ENCODE measurements at regions not wholly inside any gene's neighbourhood (a gene's known extent, or its start where the extent isn't known, plus 50 kb on each side); places are given as distances from the start of the nearest gene placed in this dataset.

DNA sequence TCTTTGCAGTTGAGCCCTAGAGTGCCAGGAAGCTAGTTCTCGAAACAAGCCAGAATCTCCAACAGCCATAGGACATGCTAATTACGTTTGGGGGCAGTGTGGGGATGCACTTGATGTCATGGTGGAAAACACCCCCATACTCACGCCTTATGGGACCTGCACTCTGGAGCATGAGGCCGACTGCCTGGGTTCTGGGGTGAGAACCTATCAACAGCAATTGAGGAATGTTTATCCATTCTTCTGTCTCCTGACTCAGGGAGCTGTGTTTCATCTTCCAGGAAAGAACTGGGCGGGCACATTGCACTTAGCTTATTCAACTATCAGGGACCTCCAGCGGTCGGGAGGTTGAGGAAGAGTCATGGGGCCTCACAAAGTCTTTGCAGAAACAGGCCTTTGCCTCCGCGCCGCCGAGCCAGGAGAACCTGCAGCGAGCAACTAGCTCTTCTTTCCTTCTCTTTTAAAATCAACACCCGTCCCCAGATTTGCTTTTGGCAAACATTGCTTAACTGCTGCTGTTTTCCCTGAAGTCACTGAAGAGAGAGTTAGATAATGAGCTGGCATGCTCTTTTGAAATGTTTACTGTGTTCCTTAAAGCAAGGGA is 226.1 kb upstream of the DIO3 start:
- no peak for FAIRE-seq

DNA sequence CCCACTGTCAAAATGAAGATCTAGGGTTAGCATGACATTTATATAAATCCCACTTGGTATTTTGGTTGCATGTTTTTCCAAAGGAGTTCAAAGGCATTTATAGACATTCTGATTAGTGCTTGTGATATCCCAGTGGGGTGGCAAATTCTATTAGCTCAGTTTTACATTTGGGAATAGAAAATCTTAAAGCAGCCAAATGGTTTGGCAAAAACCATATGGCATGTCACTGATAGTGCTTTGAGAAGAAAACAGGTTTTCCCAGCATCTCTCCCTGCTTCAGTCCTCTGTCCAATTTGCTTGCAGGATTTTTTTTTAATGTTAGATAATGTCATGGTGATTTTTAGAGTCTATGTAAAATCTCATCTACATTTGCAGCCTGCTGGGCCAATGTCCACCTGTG is 225.1 kb upstream of the DIO3 start:
- FAIRE-seq: no peak

DNA sequence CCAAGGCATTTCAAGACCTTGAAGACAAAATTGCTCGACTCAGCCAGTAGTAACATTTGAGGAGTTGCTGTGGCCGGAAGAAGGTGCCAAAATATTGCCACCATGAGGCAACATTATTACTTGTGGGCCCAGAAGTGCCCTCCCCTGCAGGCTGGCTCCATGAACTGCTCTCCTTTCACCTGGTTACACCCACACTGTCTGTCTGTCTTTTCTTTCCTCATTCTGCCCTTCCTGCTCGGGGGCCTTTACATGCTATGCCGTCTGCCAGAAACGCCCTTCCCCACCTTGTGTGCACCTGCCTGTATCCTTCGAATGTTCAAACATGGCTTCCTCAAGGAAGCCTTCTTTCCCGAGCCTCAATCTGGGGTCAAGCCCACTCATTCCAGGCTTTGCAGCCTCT is 224.2 kb upstream of the DIO3 start:
- no peak for FAIRE-seq

DNA sequence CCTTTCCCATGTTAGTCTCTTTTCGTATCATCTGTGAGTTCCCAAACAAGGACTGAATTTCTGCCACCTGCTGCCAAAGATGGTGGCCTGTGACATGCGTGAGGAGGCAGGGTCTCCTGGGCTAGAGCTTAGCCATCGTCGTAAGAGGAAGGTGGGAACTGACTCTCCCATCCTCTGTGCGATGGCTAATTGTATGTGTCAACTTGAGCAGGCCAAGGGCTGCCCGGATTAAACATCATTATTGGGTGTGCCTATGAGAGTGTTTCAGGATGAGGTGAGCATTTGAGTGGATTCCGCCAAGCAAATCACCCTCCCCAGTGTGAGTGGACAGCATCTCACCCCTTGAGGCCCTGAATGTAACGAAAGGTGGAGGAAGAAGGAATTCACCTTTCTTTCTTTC is 220.7 kb upstream of the DIO3 start:
- FAIRE-seq: no peak

DNA sequence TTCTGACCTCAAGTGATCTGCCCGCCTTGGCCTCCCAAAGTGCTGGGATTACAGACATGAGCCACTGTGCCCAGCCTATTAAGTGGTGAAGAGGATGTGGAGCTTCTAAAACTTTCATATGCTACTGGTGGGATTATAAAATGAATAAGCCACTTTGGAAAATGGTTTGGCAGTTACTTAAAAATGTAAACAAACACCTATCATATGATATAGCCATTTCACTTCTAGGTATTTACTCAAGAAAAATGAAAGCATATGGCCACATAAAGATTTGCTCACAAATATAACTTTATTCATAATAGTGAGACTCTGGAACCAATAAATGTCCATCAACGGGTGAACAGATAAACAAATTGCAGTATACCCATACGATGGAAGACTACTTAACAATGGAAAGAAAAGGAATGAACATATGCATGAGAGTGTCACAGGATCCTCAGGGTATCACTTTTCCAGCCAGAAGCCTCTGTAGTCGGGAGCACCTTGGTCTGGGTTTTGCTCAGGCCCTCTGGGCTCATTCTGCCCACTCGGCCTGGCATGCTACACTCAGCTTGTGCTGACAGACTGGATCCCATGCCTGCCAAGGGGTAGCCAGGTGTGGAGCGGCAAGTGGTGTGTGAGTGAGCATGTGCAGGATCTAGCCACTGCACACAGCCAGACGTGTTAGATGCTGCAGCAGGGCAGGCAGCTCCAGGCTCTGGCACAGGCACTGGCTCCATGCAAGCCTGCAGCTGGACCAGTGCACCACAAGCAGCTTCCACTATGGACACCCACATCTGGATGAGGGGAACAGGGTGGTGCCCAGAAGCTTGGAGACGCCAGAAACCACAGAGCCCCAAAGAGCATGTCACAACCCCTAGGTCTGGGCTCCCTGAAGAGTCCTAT is 213.2 kb upstream of the DIO3 start:
- FAIRE-seq: no peak

DNA sequence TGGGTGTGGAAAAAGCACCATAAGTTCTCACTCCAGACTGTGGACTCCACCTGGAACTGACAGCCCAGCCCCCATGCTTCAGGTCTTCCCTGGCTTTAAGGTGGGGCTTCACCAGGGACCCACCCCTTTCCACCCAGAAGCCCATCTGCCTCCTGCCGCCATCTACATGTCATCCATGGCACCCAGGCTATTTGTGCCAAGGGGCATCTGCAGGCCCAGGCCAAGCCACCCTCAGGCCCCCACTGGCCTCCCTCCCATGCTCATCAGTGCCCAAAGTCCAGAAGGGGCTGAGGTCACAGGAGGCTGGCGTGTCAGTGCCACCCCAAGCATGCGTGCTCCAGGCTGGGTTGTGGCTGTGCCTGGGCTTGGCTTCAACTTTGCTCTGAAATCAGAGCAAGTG is 212.2 kb upstream of the DIO3 start:
- no peak for FAIRE-seq

DNA sequence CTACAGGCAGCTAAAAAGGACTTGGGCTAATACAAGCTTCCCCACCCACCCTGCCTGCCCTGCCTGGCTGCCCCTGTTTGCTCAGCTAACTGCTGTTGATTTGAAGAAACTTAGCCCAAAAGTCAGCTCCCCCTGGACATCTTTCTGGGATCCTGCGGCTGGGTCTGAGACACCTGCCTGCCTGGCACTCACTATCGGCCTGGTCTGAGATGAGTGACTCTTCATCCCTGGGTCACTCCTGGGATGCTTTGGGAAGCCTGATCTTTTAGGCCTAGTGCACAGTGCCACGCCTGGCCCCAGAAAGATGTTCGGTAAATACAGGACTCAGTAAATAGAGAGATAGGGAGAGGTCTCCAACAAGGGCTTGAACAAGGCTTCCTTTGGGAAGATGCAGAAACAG is 211.3 kb upstream of the DIO3 start:
- no peak for FAIRE-seq

DNA sequence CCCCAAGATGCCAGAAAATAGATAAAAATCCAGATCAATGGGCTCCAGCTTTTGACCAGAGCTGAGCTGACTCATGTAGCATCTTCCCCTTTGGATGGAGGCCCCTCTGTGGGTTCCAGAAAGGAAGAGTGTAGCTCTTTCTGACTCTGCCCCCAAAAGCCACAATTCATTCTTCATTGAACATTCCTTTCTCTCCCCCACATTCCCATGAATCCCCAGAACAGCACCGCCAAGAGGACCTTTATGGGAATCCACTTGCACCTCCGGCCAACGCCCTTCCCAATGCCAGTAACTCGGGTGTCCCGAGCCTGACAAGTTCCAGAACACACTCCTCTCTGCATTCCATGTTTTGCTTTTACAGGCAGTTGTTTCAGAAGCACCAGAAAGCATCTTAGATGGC is 210.6 kb upstream of the DIO3 start:
- FAIRE-seq: no peak

DNA sequence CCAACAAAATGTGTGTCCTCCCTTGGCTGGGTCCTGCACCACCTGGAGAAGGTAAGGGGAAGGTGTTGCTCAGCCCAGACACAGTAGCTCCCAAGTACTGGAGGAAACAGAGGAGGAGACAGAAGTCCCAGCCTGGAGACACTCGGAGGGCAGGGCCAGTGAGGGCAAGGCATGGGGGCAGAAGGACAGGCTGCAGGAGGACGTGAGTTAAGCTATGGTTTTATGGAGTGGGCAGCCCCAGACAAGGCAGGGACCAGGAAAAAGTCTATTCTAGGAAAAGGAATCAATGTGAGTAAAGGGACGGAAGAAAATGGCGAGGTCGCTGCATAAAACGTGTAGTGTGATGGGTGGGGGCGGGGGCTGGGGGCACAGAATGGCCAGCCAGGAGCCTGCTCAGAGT is 210.1 kb upstream of the DIO3 start:
- FAIRE-seq: no peak

DNA sequence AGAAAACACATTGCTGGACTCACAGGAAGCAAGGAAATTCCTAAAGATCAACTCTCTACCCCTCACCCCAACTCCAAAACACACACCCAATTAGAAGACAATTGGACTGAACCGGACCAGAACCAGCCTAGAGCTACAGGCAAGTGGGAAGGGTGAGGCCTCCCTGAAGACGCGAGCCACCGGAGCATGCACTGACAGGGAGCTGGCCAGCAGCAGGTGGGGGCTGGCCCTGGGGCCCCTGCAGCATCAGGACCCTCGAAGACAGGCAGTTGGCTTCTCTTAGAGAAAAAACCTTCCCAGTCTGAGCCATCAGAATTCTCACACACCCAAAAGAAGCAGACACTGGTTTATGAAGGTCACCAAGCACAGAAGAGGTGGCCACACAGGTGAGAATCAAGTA is 209.5 kb upstream of the DIO3 start:
- no peak for FAIRE-seq

DNA sequence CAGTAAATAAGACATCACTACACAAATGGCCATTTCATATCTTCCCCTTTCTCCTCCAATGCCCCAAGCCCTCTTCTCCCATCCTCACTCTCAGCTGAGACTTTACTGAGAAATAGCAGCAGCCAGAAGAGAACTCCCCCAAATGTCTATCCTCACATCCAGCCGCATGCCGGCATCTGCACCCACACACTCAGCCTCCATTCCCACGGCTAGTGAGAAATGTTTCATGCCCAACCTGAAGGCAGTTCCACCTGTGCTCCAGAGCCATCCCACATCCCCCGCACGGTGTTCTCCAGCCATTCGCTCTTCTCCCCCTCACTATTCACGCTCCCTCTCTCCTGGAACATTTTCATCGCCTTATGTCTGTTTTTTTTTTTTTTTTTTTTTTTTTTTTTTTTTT is 208.7 kb upstream of the DIO3 start:
- no peak for FAIRE-seq

DNA sequence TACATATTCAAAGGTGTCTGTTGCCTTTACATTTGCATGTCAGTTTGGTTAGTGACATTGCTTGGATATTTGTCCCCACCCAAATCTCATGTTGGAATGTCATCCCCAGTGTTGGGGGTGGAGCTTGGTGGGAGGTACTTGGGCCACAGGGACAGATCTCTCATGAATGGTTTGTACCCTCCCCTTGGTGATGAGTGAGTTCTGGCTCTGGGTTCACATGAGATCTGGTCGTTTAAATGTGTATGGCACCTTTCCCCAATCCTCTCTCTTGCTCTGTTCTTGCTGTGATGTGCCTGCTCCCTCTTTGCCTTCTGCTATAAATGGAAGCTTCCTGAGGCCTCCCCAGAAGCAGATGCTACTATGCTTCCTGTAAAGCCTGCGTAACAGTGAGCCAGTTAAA is 207.9 kb upstream of the DIO3 start:
- FAIRE-seq: no peak

DNA sequence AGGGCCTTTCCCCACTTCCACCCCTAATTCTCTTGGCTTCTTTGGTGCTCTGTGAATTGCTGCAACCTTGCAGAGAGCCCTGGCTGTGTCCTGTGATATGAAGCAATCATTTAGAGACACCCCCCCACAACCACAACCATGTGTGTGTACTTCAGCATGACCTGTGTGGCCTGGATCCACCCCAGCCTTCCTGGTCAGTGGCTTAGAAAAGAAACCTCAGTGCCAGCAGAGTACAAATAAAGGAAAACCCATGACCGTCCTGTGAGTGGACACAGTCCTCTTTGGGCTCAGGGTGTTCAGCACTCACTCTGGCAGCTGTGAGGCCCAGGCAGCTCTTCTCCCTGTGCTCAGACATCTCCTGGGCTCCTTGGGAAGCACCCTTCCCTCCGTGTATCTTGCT is 206.6 kb upstream of the DIO3 start:
- FAIRE-seq: no peak

DNA sequence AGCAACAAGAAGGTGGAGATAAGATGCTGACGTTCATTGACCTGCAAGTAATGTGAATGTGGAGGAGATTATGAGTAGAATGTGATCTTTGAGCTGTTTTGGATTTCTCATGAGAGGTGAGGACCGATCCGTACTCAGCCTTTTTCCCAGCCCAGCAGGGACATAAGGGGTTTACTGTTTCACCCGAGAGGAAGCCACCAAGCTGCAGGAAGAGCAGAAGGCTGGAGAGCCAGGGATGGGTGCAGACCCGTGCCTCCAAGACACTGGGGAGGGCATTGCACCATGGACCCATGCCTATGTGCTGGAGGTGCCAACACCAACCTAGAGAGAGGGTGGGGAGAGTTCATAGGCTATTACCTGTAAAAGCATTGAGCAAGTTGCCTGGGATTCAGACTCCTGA is 206.0 kb upstream of the DIO3 start:
- FAIRE-seq: no peak

DNA sequence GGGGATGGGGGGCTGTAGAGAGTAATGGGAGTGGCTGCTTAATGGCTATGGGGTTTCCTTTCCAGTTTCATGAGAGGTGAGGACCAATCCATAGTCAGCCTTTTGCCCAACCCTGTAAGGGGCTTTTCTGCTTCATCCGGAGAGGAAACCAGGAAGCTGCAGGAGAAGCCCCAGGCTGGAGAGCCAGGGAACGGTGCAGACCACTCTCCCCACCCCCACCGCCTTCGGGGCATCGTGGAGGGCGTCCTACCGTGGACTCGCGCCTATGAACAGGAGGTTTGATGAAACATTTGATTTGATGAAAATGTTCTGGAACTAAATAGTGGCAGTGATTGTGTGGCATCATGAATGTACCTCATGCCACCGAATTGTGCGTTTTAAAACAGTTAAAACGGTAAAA is 204.3 kb upstream of the DIO3 start:
- FAIRE-seq: no peak

DNA sequence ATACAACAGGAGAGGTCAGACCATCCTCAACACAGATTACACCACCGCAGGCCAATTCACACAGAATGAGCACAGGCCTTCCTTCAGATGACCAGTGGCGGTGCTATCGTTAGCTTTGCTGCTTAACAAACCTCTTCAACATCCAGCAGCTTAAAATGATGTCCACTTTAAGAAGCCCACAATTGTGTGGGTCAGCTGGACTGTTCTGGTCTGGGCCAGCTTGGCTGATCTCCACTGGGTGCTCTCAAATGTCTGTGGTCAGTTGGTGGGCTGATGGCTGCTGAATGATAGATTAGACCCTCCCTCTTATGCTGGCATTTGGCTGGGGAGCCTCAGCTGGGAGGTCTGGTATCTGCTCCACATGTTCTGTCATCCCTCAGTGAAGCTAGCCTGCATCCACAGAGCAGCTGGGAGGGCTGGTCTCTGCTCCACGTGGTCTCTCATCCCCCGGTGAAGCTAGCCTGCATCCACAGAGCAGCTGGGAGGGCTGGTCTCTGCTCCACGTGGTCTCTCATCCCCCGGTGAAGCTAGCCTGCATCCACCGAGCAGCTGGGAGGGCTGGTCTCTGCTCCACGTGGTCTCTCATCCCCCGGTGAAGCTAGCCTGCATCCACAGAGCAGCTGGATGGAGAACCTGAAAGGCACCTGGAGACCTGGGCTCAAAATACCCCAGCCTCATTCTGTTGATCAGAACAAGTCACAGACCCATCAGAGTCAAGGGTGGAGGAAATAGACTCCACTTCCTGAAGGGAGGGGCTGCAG is 203.6 kb upstream of the DIO3 start:
- no peak for FAIRE-seq

DNA sequence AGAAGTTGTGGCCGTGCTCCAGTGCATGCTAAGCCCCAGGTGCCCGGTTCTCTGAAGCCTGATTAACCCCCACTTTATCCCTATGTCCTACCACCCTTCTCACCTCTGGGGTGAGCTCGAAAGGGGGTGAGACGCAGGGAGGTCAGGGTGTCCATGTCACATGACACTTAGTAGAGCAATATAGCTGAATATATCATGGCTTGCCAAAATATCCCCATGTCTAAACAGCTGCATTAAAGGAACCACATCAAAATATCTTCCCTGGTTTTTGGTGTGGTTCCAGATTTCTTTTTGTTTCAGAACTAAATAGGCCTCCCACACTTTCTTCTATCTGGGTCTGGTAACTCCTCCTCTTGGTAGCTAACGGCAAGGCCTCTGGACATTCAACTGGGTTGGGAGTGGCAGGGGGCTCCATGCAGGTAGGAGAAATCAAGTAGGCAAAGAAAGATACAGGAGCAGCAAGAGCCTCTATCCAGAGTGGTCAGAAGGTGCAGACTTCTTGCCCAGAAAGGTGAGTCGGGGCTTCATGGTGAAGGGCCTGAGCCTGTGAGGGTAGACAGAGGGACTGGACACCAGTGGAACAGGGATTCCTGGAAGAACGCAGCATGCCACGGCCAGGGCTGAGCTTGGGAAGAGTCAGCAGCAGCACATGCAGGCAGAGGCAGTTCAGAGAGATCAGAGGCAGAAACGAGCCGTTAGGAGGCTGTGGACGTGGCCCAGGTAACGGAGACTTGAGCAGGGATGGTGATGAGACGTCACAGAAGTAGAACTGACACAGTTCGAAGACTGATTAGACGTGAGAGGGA is 202.8 kb upstream of the DIO3 start:
- no peak for FAIRE-seq

DNA sequence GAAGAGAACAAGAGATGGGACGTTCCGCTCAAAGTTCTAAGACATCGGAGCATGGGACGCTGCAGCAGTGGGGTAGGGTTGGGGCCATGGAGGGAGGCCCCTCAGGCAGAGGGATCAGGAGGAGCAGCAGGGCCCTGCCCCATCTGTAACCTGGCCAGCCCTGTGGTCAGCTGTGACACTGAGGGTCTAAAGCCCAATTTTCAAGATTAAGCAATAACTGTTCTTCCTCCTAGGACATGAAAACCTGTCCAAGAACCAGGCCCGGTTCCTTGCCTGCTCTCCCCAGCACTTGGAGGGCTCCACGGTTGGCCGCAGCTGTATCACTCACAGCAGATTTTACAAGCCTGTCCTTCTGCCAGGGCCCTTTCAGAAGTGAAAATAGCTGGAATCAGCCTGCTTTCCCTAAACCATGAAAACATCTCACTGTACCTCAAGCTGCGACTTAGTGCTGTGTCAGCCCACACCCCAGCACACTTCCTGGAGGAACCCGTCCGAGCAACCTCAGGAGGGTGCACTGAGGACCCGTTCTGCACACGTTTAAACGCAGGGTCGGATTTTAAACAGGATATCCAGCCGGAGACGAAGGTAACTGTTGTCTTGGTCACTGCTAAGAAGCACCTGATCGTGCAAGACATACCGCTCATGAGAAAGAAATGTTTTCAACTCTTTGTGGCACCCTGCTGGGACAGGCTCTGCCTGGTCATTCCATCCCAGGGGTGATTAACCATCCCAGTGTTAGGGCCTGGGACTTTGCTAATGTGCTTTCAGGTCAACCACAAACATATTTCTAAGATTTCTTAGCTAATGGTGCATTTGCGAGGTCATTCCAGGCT is 201.9 kb upstream of the DIO3 start:
- FAIRE-seq: no peak

DNA sequence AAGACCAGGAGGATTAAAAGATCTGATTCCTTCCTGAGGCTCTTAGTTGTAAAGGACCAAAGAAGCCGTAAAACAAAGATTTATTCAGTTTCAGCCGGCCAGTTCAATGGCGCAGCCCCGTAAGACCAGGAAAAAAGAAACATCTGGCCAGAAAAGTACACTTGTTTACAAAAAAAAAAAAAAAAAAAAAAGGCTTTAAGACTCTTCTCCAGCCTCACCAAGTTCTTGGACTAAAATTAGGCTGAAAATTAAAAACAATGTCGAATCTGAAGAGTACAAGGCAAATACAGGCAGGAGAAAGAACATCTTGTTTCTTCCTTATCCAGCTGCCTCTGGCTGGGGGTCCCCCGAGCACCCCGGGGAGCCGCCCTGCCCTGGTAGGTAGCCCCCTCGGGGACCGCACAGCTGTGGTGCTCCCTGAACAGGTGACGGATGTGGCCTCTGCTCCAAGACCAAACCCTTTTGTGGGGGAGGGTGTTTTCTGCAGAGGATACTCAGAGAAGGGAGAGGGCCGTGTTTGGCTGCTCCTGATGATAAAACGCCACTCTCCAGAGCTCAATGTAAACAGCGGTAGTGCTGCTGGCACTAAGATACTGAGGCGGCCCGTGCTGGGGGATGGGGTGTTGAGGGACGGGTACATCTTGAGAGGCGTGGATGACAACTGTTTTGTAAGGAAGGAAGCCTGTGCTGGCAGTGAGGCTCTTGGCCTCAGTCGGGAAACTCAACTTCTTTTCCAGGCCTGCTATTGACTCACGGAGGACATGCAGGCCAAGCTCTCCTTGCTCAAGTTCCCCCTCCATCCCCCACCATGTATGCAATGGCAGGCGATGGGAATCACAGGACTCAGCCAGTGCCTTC is 201.0 kb upstream of the DIO3 start:
- no peak for FAIRE-seq

DNA sequence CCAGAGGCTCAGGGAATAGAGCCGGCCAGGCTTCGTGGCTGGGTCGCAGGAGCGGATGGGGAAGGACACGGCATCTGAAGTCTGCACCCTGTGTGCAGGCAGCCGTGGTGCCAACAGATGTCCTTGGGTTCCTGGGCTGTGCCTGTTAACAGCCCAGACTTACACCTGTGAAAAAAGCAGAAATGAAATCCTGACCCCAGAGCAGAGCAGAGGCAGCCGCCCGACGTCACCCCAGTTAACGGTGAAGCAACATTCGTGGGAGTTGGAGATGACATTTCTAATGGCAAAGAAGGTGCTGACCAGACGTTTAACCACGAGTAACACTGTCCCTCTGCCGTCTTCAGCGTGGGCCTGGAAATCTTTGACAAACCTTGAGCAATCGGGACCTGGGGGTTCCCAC is 200.3 kb upstream of the DIO3 start:
- no peak for FAIRE-seq
